H9 (cell line): ENCODE measurements at regions not wholly inside any gene's neighbourhood (a gene's known extent, or its start where the extent isn't known, plus 50 kb on each side); places are given as distances from the start of the nearest gene placed in this dataset.

Experiments
- DNase-seq: peaks from one replicate; pipeline ENCODE4 v3.0.0-alpha.2; 2017
- H2AFZ ChIP-seq: one replicate; pipeline ENCODE4 v1.6.1; 2013; ENCODE audit warnings: mild to moderate bottlenecking, low read length, control low read depth, moderate library complexity
- H2AK5ac ChIP-seq: 2 replicates; pipeline ENCODE4 v1.6.1; 2013; ENCODE audit warnings: low read length, control low read depth, mixed read lengths; ENCODE audit not compliant: insufficient read length
- H2BK120ac ChIP-seq: one replicate; pipeline ENCODE4 v1.6.1; 2013; ENCODE audit warnings: low read depth, mild to moderate bottlenecking, low read length, control low read depth, inconsistent platforms; ENCODE audit not compliant: poor library complexity, severe bottlenecking
- H2BK12ac ChIP-seq: 2 replicates; pipeline ENCODE4 v1.6.1; 2013; ENCODE audit warnings: low read length, control low read depth, mixed read lengths, low read depth; ENCODE audit not compliant: insufficient read length
- H2BK15ac ChIP-seq: 2 replicates; pipeline ENCODE4 v1.6.1; 2013; ENCODE audit warnings: low read depth, low read length, control low read depth
- H2BK20ac ChIP-seq: one replicate; pipeline ENCODE4 v1.6.1; 2013; ENCODE audit warnings: low read depth, mild to moderate bottlenecking, low read length, control low read depth, inconsistent platforms; ENCODE audit not compliant: poor library complexity, severe bottlenecking
- H2BK5ac ChIP-seq: 2 replicates; pipeline ENCODE4 v1.6.1; 2013; ENCODE audit warnings: low read length, control low read depth, mixed read lengths; ENCODE audit not compliant: insufficient read length
- H3K14ac ChIP-seq: 2 replicates; pipeline ENCODE4 v1.6.1; 2013; ENCODE audit warnings: low read length, control low read depth; ENCODE audit not compliant: insufficient read depth
- H3K18ac ChIP-seq: 2 replicates; pipeline ENCODE4 v1.6.1; 2013; ENCODE audit warnings: low read depth, mild to moderate bottlenecking, mixed read lengths, low read length, control low read depth; ENCODE audit not compliant: insufficient read length
- H3K23ac ChIP-seq: 2 replicates; pipeline ENCODE4 v1.6.1; 2013; ENCODE audit warnings: low read length, control low read depth, mixed read lengths, low read depth; ENCODE audit not compliant: insufficient read length
- H3K23me2 ChIP-seq: 2 replicates; pipeline ENCODE4 v1.6.1; 2013; ENCODE audit warnings: low read depth, mild to moderate bottlenecking, mixed read lengths, low read length, control low read depth; ENCODE audit not compliant: insufficient read length, poor library complexity, severe bottlenecking
- H3K27ac ChIP-seq: 2 replicates; pipeline ENCODE4 v1.5.1; 2013; ENCODE audit warnings: low read length, control low read depth, mixed read lengths, low read depth; ENCODE audit not compliant: insufficient read length
- H3K27me3 ChIP-seq: 2 replicates; pipeline ENCODE4 v1.6.1; 2013; ENCODE audit warnings: low read length, control low read depth, inconsistent platforms; ENCODE audit not compliant: insufficient read depth
- H3K4ac ChIP-seq: 2 replicates; pipeline ENCODE4 v1.6.1; 2013; ENCODE audit warnings: low read depth, mild to moderate bottlenecking, control low read depth, inconsistent platforms, low read length, moderate library complexity
- H3K4me1 ChIP-seq: 2 replicates; pipeline ENCODE4 v1.6.1; 2013; ENCODE audit warnings: low read length, control low read depth, inconsistent platforms; ENCODE audit not compliant: insufficient read depth
- H3K4me2 ChIP-seq: 2 replicates; pipeline ENCODE4 v1.6.1; 2013; ENCODE audit warnings: low read length, control low read depth, mixed read lengths; ENCODE audit not compliant: insufficient read length, insufficient read depth
- H3K56ac ChIP-seq: 2 replicates; pipeline ENCODE4 v1.6.1; 2013; ENCODE audit warnings: low read depth, mild to moderate bottlenecking, mixed read lengths, low read length, control low read depth; ENCODE audit not compliant: insufficient read length
- H3K79me1 ChIP-seq: 2 replicates; pipeline ENCODE4 v1.6.1; 2013; ENCODE audit warnings: low read depth, mild to moderate bottlenecking, moderate library complexity, low read length, control low read depth, inconsistent platforms; ENCODE audit not compliant: insufficient read depth, poor library complexity, severe bottlenecking
- H3K79me2 ChIP-seq: 2 replicates; pipeline ENCODE4 v1.6.1; 2013; ENCODE audit warnings: low read length, control low read depth, inconsistent platforms; ENCODE audit not compliant: insufficient read depth
- H3K9ac ChIP-seq: 2 replicates; pipeline ENCODE4 v1.6.1; 2013; ENCODE audit warnings: low read length, control low read depth, mixed read lengths; ENCODE audit not compliant: insufficient read length; ENCODE audit errors: extremely low read depth
- H3K9me3 ChIP-seq: one replicate; pipeline ENCODE4 v1.6.1; 2013; ENCODE audit warnings: low read depth, low read length, inconsistent platforms; ENCODE audit not compliant: control insufficient read depth
- H3T11ph ChIP-seq: one replicate; pipeline ENCODE4 v1.6.1; 2013; ENCODE audit warnings: mild to moderate bottlenecking, low read length, control low read depth, inconsistent platforms
- H4K20me1 ChIP-seq: one replicate; pipeline ENCODE4 v1.6.1; 2013; ENCODE audit not compliant: control insufficient read depth, insufficient read length, insufficient read depth
- H4K5ac ChIP-seq: 2 replicates; pipeline ENCODE4 v1.6.1; 2013; ENCODE audit warnings: low read depth, mild to moderate bottlenecking, mixed read lengths, low read length, control low read depth; ENCODE audit not compliant: insufficient read length
- H4K8ac ChIP-seq: replicated peaks from 2 replicates; pipeline ENCODE4 v1.6.1; 2013; ENCODE audit warnings: low read length, control low read depth, mixed read lengths, low read depth; ENCODE audit not compliant: insufficient read length
- H4K91ac ChIP-seq: 2 replicates; pipeline ENCODE4 v1.6.1; 2013; ENCODE audit warnings: low read depth, mild to moderate bottlenecking, moderate library complexity, mixed read lengths, low read length, control low read depth; ENCODE audit not compliant: insufficient read length
- H3K27ac Mint-ChIP-seq, 3 experiments: 2 replicates in 2 of 3; 3 replicates in 1 of 3; pipeline ENCODE4 v1.8.0; 2020 to 2021; ENCODE audit warnings: mixed read lengths in 3 of 3, mild to moderate bottlenecking in 1 of 3, moderate library complexity in 1 of 3
- H3K27me3 Mint-ChIP-seq: 2 replicates; pipeline ENCODE4 v1.8.0; 2021; ENCODE audit warnings: low read depth, mild to moderate bottlenecking, moderate library complexity, mixed read lengths
- H3K36me3 Mint-ChIP-seq, 3 experiments: 2 replicates in 2 of 3; 3 replicates in 1 of 3; pipeline ENCODE4 v1.8.0; 2020 to 2021; ENCODE audit warnings: low read depth in 3 of 3, mixed read lengths in 3 of 3; ENCODE audit not compliant: insufficient read depth in 1 of 3
- H3K4me1 Mint-ChIP-seq, 2 experiments: 2 replicates each; pipeline ENCODE4 v1.8.0; 2020; ENCODE audit warnings: mixed read lengths in 2 of 2
- H3K4me3 Mint-ChIP-seq, 2 experiments: 2 replicates in 1 of 2; 3 replicates in 1 of 2; pipeline ENCODE4 v1.8.0; 2020 to 2021; ENCODE audit warnings: mild to moderate bottlenecking in 2 of 2, mixed read lengths in 2 of 2, moderate library complexity in 1 of 2
- H3K9me3 Mint-ChIP-seq, 2 experiments: 2 replicates in 1 of 2; 3 replicates in 1 of 2; pipeline ENCODE4 v1.8.0; 2020; ENCODE audit warnings: mild to moderate bottlenecking in 2 of 2, mixed read lengths in 2 of 2, moderate library complexity in 1 of 2
- CTCF ChIP-seq: fragments of 200-600 bp; sonication (generic); conservative IDR thresholded peaks from 3 replicates; pipeline ENCODE4 v1.8.0; 2021; ENCODE audit warnings: antibody characterized with exemption, mild to moderate bottlenecking
- WGBS: extraction: QIAGEN DNeasy Blood & Tissue Kit; methylation state at CpG from one replicate; pipeline ENCODE4 v1.1.7; 2013; ENCODE audit warnings: missing lambda C conversion rate, low lambda C conversion rate, mixed read lengths; ENCODE audit not compliant: insufficient read length; ENCODE audit errors: extremely low coverage; 5-methylcytosine and 5-hydroxymethylcytosine counted together

- Histone ChIP-seq H3K14ac (no peak overlapping the region), H4K5ac (no peak overlapping the region), H3K79me2 (no peaks in the 10 kb centered on the region), H2BK5ac (no peak overlapping the region), H3K4me2 (no peak overlapping the region), H4K91ac (no peak overlapping the region), H2AFZ (no peak overlapping the region), H2BK120ac (no peak overlapping the region), H2AK5ac (no peak overlapping the region), H3K4me1 (no peaks in the 10 kb centered on the region), H3K27me3 (no peaks in the 10 kb centered on the region), H3K18ac (no peak overlapping the region), H3K23ac (no peak overlapping the region), H4K20me1 (no peaks in the 10 kb centered on the region), H3K4ac (no peak overlapping the region), H4K8ac (no peak overlapping the region), H3K9me3 (no peaks in the 10 kb centered on the region), H2BK12ac (no peak overlapping the region), H3K23me2 (no peaks in the 10 kb centered on the region), H3K9ac (no peak overlapping the region), H3K79me1 (no peaks in the 10 kb centered on the region), H3K27ac (no peak overlapping the region), H2BK20ac (no peak overlapping the region), H3K56ac (no peak overlapping the region), H2BK15ac (no peak overlapping the region), H3T11ph (no peak overlapping the region)
- WGBS: no CpG with 5 or more reads among the region's 1 CpG
- Mint-ChIP-seq H3K27ac (no peak overlapping the region), H3K36me3 (no peaks in the 10 kb centered on the region), H3K4me3 (no peak overlapping the region), H3K27me3 (peaks cover 2% of the 10 kb centered on the region), H3K4me1 (no peaks in the 10 kb centered on the region), H3K9me3 (no peaks in the 10 kb centered on the region)
- no peak for DNase-seq
- no peak for TF ChIP-seq CTCF
Measured at GRCh38 chr15:94057305-94057704, 174.1 kb upstream of the MCTP2 start.
